Ovary (tissue), 7 donors: ENCODE measurements at regions not wholly inside any gene's neighbourhood (a gene's known extent, or its start where the extent isn't known, plus 50 kb on each side); places are given as distances from the start of the nearest gene placed in this dataset.

Source experiments
- DNase-seq, 5 donors: peaks; one replicate each; pipeline ENCODE4 v3.0.0-alpha.2; 2019 to 2020
- H3K27ac ChIP-seq, 2 donors: fragments of 200-600 bp; one replicate each; pipeline versions ENCODE4 v1.5.1 to v1.8.0; 2019 to 2022
- H3K27me3 ChIP-seq: fragments of 200-600 bp; one replicate; pipeline ENCODE4 v1.8.0; 2022
- H3K36me3 ChIP-seq: fragments of 200-600 bp; sonication (generic); one replicate; pipeline ENCODE4 v1.5.1; 2019
- H3K4me1 ChIP-seq: one replicate; pipeline ENCODE4 v1.8.1; 2013; ENCODE audit warnings: mild to moderate bottlenecking, moderate library complexity; ENCODE audit not compliant: insufficient read depth
- H3K4me3 ChIP-seq: fragments of 200-600 bp; sonication (generic); one replicate; pipeline ENCODE4 v1.5.1; 2017
- H3K9me3 ChIP-seq, 2 donors: fragments of 200-600 bp in 1 of 2; sonication (generic) in 1 of 2; one replicate each; pipeline versions ENCODE4 v1.5.1 to v1.8.1; 2013 to 2019; ENCODE audit warnings: mild to moderate bottlenecking in 1 of 2, moderate library complexity in 1 of 2
- EP300 ChIP-seq: sonication (generic); formaldehyde crosslinking; IDR thresholded peaks from one replicate; pipeline ENCODE4 v1.6.1; 2017; ENCODE audit warnings: antibody characterized with exemption
- POLR2A ChIP-seq: fragments of 450-650 bp; IDR thresholded peaks from one replicate; pipeline ENCODE4 v1.6.1; 2017; ENCODE audit warnings: antibody characterized with exemption, mild to moderate bottlenecking, moderate library complexity
- WGBS, 3 donors: extraction: QIAGEN DNeasy Blood & Tissue Kit in 1 of 3; methylation state at CpG; one replicate each; pipeline versions ENCODE4 v1.1.5 to v1.1.7; 2013 to 2017; 5-methylcytosine and 5-hydroxymethylcytosine counted together
- intact Hi-C, 4 donors: fragments of 100-400 bp; cut with DNase I; formaldehyde crosslinking; loops; one replicate each; pipeline versions ENCODE4 v1.11.0 to v1.15.1; 2022 to 2023
- TF ChIP-seq, protein P1 (sequence below), 3 donors: fragments of 450-650 bp in 2 of 3; fragments of 200-600 bp in 1 of 3; IDR thresholded peaks; one replicate each; pipeline versions ENCODE4 v1.5.1 to v1.8.0; 2016 to 2022; ENCODE audit warnings: antibody characterized with exemption in 3 of 3, mild to moderate bottlenecking in 1 of 3
- donor health status: DM: no; HTN: no; CAD: no; lungs with moderate emphysema.
- donor health status: DM: no; HTN: no; CAD: no.
- donor health status: Bipolar disorder and iron deficiency.
- donor health status: DM: no; HTN: no; CAD: no.
- donor health status: DM: yes; HTN: yes; CAD: no.

- Histone ChIP-seq H3K27ac (no peak overlapping the region), H3K27me3 (no peaks in the 10 kb centered on the region), H3K9me3 (no peaks in the 10 kb centered on the region), H3K36me3 (no peaks in the 10 kb centered on the region), H3K4me1 (no peaks in the 10 kb centered on the region), H3K4me3 (no peak overlapping the region)
- intact Hi-C loops: no loop called here
- WGBS, 3 donors: 15 to 30% (median 17%) methylated on average over 4 of the region's 4 CpGs
- no peak for DNase-seq
- TF ChIP-seq EP300 (no peak), POLR2A (no peak)
- TF ChIP-seq, protein P1, sequence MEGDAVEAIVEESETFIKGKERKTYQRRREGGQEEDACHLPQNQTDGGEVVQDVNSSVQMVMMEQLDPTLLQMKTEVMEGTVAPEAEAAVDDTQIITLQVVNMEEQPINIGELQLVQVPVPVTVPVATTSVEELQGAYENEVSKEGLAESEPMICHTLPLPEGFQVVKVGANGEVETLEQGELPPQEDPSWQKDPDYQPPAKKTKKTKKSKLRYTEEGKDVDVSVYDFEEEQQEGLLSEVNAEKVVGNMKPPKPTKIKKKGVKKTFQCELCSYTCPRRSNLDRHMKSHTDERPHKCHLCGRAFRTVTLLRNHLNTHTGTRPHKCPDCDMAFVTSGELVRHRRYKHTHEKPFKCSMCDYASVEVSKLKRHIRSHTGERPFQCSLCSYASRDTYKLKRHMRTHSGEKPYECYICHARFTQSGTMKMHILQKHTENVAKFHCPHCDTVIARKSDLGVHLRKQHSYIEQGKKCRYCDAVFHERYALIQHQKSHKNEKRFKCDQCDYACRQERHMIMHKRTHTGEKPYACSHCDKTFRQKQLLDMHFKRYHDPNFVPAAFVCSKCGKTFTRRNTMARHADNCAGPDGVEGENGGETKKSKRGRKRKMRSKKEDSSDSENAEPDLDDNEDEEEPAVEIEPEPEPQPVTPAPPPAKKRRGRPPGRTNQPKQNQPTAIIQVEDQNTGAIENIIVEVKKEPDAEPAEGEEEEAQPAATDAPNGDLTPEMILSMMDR (IDR thresholded peaks at IDR 0.05): no peak
These were observed 103.3 kb upstream of the POT1 start for GRCh38 chr7:125032943-125033342.

DNA sequence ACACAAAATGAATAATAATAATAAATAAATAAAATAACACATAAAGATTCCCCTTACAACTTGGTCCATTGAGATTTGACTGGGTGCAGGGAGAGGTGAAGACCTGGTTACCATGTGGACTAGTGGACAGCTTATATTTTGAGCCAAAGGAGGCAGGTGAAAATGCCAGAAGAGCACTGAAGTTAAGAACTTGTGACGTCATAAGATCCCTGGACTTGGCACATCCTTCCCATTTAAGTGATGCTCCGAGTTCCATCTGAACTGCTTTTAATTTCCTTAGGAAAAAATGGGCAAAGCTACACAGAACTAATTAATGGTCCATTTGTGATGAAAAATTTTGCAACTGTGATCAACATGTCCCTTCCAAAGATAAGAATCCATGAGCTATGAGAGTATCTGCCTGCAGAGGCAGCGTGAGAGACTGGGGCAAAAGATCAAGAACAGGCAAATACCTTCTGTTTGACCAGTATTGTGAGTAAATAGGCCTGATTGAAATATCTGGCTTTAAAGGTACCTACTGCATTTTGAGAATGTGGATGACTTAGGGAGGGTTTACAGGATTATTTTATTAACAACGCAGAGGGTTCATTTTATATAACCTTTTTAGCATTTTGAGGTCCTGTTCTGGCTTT, 101.2 kb upstream of the POT1 start:
- TF ChIP-seq, protein P1 (IDR thresholded peaks at IDR 0.05): no peak
- TF ChIP-seq POLR2A (no peak), EP300 (no peak)
- Histone ChIP-seq H3K36me3 (no peaks in the 10 kb centered on the region), H3K4me3 (no peak overlapping the region), H3K4me1 (no peaks in the 10 kb centered on the region), H3K9me3 (no peaks in the 10 kb centered on the region), H3K27ac (no peak overlapping the region), H3K27me3 (no peaks in the 10 kb centered on the region)
- WGBS, 3 donors: 76 to 86% (median 77%) methylated on average over 4 of the region's 4 CpGs
- DNase-seq: no peak
- intact Hi-C loops: no loop called here

GRCh38 chr7:125025620-125026019, 96.0 kb upstream of the POT1 start:
- DNase-seq: no peak
- no peaks in the 10 kb centered on the region for H3K9me3 ChIP-seq
- no peak overlapping the region for H3K4me3 ChIP-seq
- H3K27me3 ChIP-seq: no peaks in the 10 kb centered on the region
- H3K27ac ChIP-seq: no peak overlapping the region
- WGBS, 3 donors: 69 to 78% (median 76%) methylated on average over 1 of the region's 1 CpG
- TF ChIP-seq POLR2A: no peak
- TF ChIP-seq EP300: no peak
- TF ChIP-seq, protein P1 (IDR thresholded peaks at IDR 0.05): no peak
- H3K4me1 ChIP-seq: no peaks in the 10 kb centered on the region
- intact Hi-C loops: no loop called here
- no peaks in the 10 kb centered on the region for H3K36me3 ChIP-seq

DNA sequence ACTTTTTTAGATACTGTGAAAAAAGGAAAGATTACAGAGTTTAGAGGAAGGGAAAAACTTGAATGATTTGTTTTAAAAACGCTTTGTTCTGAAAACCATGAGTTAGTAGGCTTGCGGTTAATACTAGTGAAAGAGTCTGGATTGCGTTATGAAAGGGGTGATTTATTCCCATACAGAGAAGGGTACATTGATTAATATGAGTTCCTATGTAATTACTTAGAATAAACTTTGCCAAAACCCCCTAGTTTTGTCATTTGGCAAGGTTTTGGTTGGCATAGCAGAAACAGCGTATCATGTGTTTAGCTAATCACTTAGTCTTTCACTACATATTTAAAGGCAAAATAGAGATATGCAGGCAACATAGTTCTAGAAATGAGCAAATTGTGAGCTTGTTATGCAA, 91.2 kb upstream of the POT1 start:
- Histone ChIP-seq H3K36me3 (no peaks in the 10 kb centered on the region), H3K27me3 (no peaks in the 10 kb centered on the region), H3K4me3 (no peak overlapping the region), H3K9me3 (no peaks in the 10 kb centered on the region), H3K4me1 (no peaks in the 10 kb centered on the region), H3K27ac (no peak overlapping the region)
- 93 to 94% (median 93%) methylated on average over 4 of the region's 4 CpGs for WGBS, 3 donors
- intact Hi-C loops: no loop called here
- TF ChIP-seq POLR2A (no peak), EP300 (no peak)
- TF ChIP-seq, protein P1 (IDR thresholded peaks at IDR 0.05): no peak
- DNase-seq: no peak
